NCI-H510A (cell line): ENCODE measurements at regions not wholly inside any gene's neighbourhood (a gene's known extent, or its start where the extent isn't known, plus 50 kb on each side); places are given as distances from the start of the nearest gene placed in this dataset.

ENCODE experiments used
- DNase-seq: peaks from one replicate; lab custom pipeline; 2025; lab: John Stamatoyannopoulos, UW

GRCh38 chr15:47577000-47577399 lies 140.3 kb upstream of the SEMA6D start:
- DNase-seq, result no peak

- no peak for DNase-seq
Measured at GRCh38 chr15:47577461-47577860, 139.8 kb upstream of the SEMA6D start.

- no peak for DNase-seq
Measured at GRCh38 chr15:47582233-47582632, 135.1 kb upstream of the SEMA6D start.

GRCh38 chr15:47584316-47584715 lies 133.0 kb upstream of the SEMA6D start:
- DNase-seq, result no peak

- DNase-seq, result no peak
Measured at GRCh38 chr15:47586653-47587224, 130.6 kb upstream of the SEMA6D start.

GRCh38 chr15:47587940-47588802 lies 129.1 kb upstream of the SEMA6D start:
- DNase-seq, result no peak

GRCh38 chr15:47588958-47589357 lies 128.3 kb upstream of the SEMA6D start:
- no peak for DNase-seq

GRCh38 chr15:47598996-47599395 lies 118.3 kb upstream of the SEMA6D start:
- no peak for DNase-seq

- no peak for DNase-seq
Measured at GRCh38 chr15:47599806-47600205, 117.5 kb upstream of the SEMA6D start.

- DNase-seq, result no peak
Measured at GRCh38 chr15:47602121-47602520, 115.2 kb upstream of the SEMA6D start.

- DNase-seq, result no peak
Measured at GRCh38 chr15:47603026-47603425, 114.3 kb upstream of the SEMA6D start.

GRCh38 chr15:47607695-47608094 lies 109.6 kb upstream of the SEMA6D start:
- DNase-seq, result no peak

GRCh38 chr15:47609693-47610092 lies 107.6 kb upstream of the SEMA6D start:
- no peak for DNase-seq

GRCh38 chr15:47610736-47611135 lies 106.6 kb upstream of the SEMA6D start:
- no peak for DNase-seq

GRCh38 chr15:47614360-47615011 lies 102.8 kb upstream of the SEMA6D start:
- no peak for DNase-seq

- no peak for DNase-seq
Measured at GRCh38 chr15:47616876-47617275, 100.4 kb upstream of the SEMA6D start.

GRCh38 chr15:47618241-47618640 lies 99.1 kb upstream of the SEMA6D start:
- DNase-seq, result no peak

- no peak for DNase-seq
Measured at GRCh38 chr15:47620960-47621681, 96.2 kb upstream of the SEMA6D start.

- no peak for DNase-seq
Measured at GRCh38 chr15:47622055-47622454, 95.2 kb upstream of the SEMA6D start.

- DNase-seq, result no peak
Measured at GRCh38 chr15:47624503-47624902, 92.8 kb upstream of the SEMA6D start.

- DNase-seq, result no peak
Measured at GRCh38 chr15:47639042-47639441, 78.3 kb upstream of the SEMA6D start.

GRCh38 chr15:47640079-47640478 lies 77.2 kb upstream of the SEMA6D start:
- no peak for DNase-seq

GRCh38 chr15:47640901-47641300 lies 76.4 kb upstream of the SEMA6D start:
- DNase-seq, result no peak
